Activated CD8-positive, alpha-beta T cell treated with anti-CD3 and anti-CD28 coated beads, Interleukin-2, amount 10 ng/mL, durations not matched to agents 7 days and 5 days (primary cell): ENCODE measurements at regions not wholly inside any gene's neighbourhood (a gene's known extent, or its start where the extent isn't known, plus 50 kb on each side); places are given as distances from the start of the nearest gene placed in this dataset.
"Not testable (repeated sequence)": the region's sequence is repeated elsewhere in the genome, so short reads cannot be mapped to it uniquely, and the experiment has no call there.

Experiments used
- ATAC-seq: fragments of 150-1000 bp; cut with Tn5 transposase; one replicate; pipeline ENCODE4 v1.10.0; 2021; ENCODE audit warnings: moderate library complexity
- CTCF ChIA-PET: fragments of 350-600 bp; sonication (Branson Sonifier 250); formaldehyde crosslinking; loops from one replicate; lab custom pipeline; 2021; ENCODE audit warnings: antibody characterized with exemption; lab: Charles Lee
- POLR2A ChIA-PET: fragments of 350-600 bp; sonication (Branson Sonifier 250); formaldehyde crosslinking; loops from one replicate; lab custom pipeline; 2021; ENCODE audit warnings: antibody characterized with exemption; lab: Charles Lee
- DNase-seq: peaks from one replicate; pipeline ENCODE4 v3.0.0-alpha.2; 2020
- H3K27ac Mint-ChIP-seq: one replicate; pipeline ENCODE4 v1.8.0; 2021; ENCODE audit warnings: mild to moderate bottlenecking, mixed read lengths
- H3K27me3 Mint-ChIP-seq: one replicate; pipeline ENCODE4 v1.8.0; 2021; ENCODE audit warnings: low read depth, mixed read lengths
- H3K36me3 Mint-ChIP-seq: one replicate; pipeline ENCODE4 v1.8.0; 2021; ENCODE audit warnings: low read depth, mixed read lengths
- H3K4me1 Mint-ChIP-seq: one replicate; pipeline ENCODE4 v1.8.0; 2021; ENCODE audit warnings: low read depth, mixed read lengths
- H3K4me3 Mint-ChIP-seq: one replicate; pipeline ENCODE4 v1.8.0; 2021; ENCODE audit warnings: mild to moderate bottlenecking, mixed read lengths
- H3K9me3 Mint-ChIP-seq: one replicate; pipeline ENCODE4 v1.8.0; 2022; ENCODE audit warnings: mixed read lengths; ENCODE audit not compliant: insufficient read depth

DNA sequence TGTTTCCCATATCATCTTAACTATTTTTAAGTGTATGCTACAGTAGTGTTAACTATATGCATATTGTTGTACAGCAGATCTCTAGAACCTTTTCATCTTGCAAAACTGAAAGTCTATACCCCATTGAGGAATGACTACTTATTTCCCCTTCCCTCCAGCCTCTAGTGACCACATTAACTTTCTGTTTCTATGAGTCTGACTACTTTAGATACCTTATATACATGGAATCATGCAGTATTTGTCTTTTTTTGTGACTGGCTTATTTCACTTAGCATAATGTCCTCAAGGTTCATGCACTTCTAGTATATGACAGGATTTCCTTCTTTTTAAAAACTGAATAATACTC lies 96.5 kb upstream of the BTG3 start:
- H3K4me3 Mint-ChIP-seq: no peak overlapping the region

GRCh38 chr21:17708522-17709265 lies 96.0 kb upstream of the BTG3 start:
- ATAC-seq (peak; percentile 15), DNase-seq (no peak)
- ChIA-PET POLR2A (no interaction called here), CTCF (no interaction called here)
- Mint-ChIP-seq H3K9me3 (peaks cover 28% of the 10 kb centered on the region), H3K27ac (peak overlapping the region; percentile 9), H3K27me3 (no peaks in the 10 kb centered on the region), H3K4me1 (peaks cover 28% of the 10 kb centered on the region), H3K4me3 (no peak overlapping the region), H3K36me3 (peaks cover 29% of the 10 kb centered on the region)

More for the DNA sequence above, 96.5 kb upstream of the BTG3 start:
- peak overlapping the region; percentile 7 for H3K27ac Mint-ChIP-seq
- ChIA-PET CTCF (no interaction called here), POLR2A (no interaction called here)
- peaks cover 32% of the 10 kb centered on the region for H3K9me3 Mint-ChIP-seq
- no peak for DNase-seq
- no peaks in the 10 kb centered on the region for H3K27me3 Mint-ChIP-seq
- H3K36me3 Mint-ChIP-seq: peaks cover 28% of the 10 kb centered on the region
- ATAC-seq: peak; percentile 88
- H3K4me1 Mint-ChIP-seq: peaks cover 28% of the 10 kb centered on the region

DNA sequence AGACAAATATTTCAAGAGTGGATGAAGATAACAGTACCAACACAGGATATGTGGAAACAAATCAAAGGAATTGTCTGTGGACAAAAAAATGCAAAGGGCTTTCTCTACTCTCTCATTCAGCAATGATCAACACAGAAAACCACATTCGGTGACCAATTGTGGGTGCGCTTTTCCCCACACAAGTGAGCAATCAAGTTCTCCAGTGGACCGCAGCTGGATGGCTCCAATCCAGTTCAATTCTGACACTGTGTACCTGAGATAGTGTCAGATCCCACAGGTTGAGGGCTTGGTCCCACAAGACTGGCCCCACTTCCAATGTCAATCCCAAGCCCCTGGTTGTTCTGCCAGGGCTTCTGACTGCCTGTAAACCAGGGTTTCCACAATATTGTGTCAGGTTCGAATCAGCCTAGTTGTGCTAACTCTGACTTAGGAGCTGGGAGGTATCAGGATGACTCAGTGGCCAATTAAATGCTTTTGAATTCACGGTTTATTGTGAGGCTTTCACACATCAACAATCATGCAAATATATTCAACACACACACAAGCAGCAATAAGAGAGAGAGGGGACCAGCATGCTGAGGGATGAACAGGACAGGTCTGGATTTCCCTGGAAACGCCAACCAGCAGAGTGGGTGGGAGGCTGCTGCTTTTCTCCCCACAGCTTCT lies 87.0 kb upstream of the BTG3 start:
- Mint-ChIP-seq H3K36me3 (peaks cover 27% of the 10 kb centered on the region), H3K9me3 (peaks cover 22% of the 10 kb centered on the region), H3K27me3 (no peaks in the 10 kb centered on the region), H3K27ac (no peak overlapping the region), H3K4me3 (no peak overlapping the region), H3K4me1 (peaks cover 33% of the 10 kb centered on the region)
- DNase-seq (no peak), ATAC-seq (no peak)
- CTCF ChIA-PET: interaction anchor here (1.0 kb wide), 1 partner anchor 14 kb away, joined by 3 read pairs; no protein-coding TSS in a partner anchor
- POLR2A ChIA-PET: no interaction called here

DNA sequence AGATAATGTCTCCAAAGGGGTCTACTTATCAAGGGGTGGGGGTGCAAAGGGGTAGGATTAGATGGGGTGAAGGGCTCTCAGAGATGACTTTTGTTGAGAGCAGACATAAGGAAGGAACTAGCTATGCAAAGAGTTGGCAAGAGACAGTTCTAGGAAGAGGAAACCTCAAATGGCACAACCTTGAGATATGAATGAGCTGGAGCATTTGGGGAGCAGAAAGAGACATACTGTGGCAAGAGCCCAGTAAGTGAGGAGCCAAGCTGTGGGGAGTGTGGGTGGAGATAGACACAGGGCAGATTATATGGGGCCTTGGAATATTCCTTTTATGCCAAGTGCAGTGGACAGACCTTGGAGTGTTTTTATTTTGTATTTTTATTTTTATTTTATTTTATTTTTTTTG lies 84.8 kb upstream of the BTG3 start:
- Mint-ChIP-seq H3K4me1 (peaks cover 42% of the 10 kb centered on the region), H3K27ac (peak overlapping the region; percentile 47), H3K36me3 (peaks cover 21% of the 10 kb centered on the region), H3K9me3 (peaks cover 17% of the 10 kb centered on the region), H3K27me3 (no peaks in the 10 kb centered on the region), H3K4me3 (no peak overlapping the region)
- CTCF ChIA-PET: interaction anchor here (1.2 to 1.5 kb wide), 2 partner anchors 9 to 86 kb away, joined by 3 to 12 read pairs; no protein-coding TSS in a partner anchor
- DNase-seq: no peak
- peak; percentile 67 for ATAC-seq
- POLR2A ChIA-PET: interaction anchor here (0.9 to 1.0 kb wide), 2 partner anchors 9 to 83 kb away, joined by 3 to 4 read pairs; no protein-coding TSS in a partner anchor

DNA sequence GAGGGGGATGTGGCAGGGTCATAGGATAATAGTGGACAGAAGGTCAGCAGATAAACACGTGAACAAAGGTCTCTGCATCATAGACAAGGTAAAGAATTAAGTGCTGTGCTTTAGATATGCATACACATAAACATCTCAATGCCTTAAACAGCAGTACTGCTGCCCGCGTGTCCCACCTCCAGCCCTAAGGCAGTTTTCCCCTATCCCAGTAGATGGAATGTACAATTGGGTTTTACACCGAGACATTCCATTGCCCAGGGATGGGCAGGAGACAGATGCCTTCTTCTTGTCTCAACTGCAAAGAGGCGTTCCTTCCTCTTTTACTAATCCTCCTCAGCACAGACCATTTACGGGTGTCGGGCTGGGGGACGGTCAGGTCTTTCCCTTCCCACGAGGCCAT lies 81.7 kb upstream of the BTG3 start:
- H3K4me1 Mint-ChIP-seq: peaks cover 40% of the 10 kb centered on the region
- CTCF ChIA-PET, H3K27ac Mint-ChIP-seq, H3K9me3 Mint-ChIP-seq, H3K4me3 Mint-ChIP-seq, H3K27me3 Mint-ChIP-seq, POLR2A ChIA-PET, DNase-seq, ATAC-seq: not testable (repeated sequence)
- H3K36me3 Mint-ChIP-seq: peaks cover 21% of the 10 kb centered on the region

DNA sequence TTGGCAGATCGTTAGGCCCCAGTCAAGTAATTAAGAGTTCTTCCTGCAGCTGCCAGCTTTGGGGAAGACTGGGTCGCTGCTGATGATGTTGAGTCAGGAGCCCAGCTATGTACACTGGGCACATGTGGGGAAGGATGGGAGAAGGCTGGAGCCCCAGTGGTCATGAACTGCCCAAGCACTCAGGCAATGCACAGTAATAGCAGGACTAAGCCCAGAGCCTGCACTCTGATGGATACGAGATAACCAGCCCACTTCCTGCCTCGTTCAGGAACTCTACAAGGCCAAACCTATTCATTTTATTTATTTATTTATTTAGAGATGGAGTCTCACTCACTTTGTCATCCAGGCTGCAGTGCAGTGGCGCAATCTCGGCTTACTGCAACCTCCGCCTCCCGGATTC lies 81.1 kb upstream of the BTG3 start:
- H3K9me3 Mint-ChIP-seq: peaks cover 10% of the 10 kb centered on the region
- ChIA-PET POLR2A (no interaction called here), CTCF (no interaction called here)
- H3K4me3 Mint-ChIP-seq: no peak overlapping the region
- H3K27ac Mint-ChIP-seq: peak overlapping the region; percentile 55
- peaks cover 43% of the 10 kb centered on the region for H3K4me1 Mint-ChIP-seq
- no peaks in the 10 kb centered on the region for H3K27me3 Mint-ChIP-seq
- peak; percentile 31 for DNase-seq
- ATAC-seq: peak; percentile 44
- H3K36me3 Mint-ChIP-seq: peaks cover 21% of the 10 kb centered on the region

DNA sequence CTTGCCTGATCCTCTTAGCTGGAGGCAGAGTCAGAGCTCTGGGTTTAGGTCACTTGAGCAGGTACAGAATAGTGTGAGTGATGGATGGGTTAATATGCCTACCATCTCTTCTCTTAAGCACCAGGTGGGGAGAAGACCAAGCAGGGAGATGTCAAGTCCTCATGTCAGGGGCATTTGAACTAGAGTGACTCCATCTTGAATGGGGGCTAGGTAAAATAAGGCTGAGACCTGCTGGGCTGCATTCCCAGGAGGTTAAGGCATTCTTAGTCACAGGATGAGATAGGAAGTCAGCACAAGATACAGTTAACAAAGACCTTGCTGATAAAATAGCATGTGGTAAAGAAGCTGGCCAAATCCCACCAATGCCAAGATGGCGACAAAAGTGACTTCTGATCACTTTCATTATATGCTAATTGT lies 77.4 kb upstream of the BTG3 start:
- CTCF ChIA-PET: interaction anchor here (1.0 to 4.6 kb wide), 3 partner anchors 7 to 128 kb away, joined by 5 to 21 read pairs (median 12); no protein-coding TSS in a partner anchor
- POLR2A ChIA-PET: no interaction called here
- H3K4me3 Mint-ChIP-seq: no peak overlapping the region

GRCh38 chr21:17688912-17689874 lies 76.5 kb upstream of the BTG3 start:
- CTCF ChIA-PET: interaction anchor here (1.0 to 4.6 kb wide), 14 partner anchors 8 to 236 kb away, joined by 3 to 21 read pairs (median 4); no protein-coding TSS in a partner anchor
- no peaks in the 10 kb centered on the region for H3K27me3 Mint-ChIP-seq

More for the DNA sequence above, 77.4 kb upstream of the BTG3 start:
- Mint-ChIP-seq H3K27me3 (no peaks in the 10 kb centered on the region), H3K4me1 (peaks cover 48% of the 10 kb centered on the region), H3K9me3 (peaks cover 15% of the 10 kb centered on the region), H3K36me3 (peaks cover 14% of the 10 kb centered on the region), H3K27ac (peak overlapping the region; percentile 31)
- DNase-seq (no peak), ATAC-seq (no peak)

DNA sequence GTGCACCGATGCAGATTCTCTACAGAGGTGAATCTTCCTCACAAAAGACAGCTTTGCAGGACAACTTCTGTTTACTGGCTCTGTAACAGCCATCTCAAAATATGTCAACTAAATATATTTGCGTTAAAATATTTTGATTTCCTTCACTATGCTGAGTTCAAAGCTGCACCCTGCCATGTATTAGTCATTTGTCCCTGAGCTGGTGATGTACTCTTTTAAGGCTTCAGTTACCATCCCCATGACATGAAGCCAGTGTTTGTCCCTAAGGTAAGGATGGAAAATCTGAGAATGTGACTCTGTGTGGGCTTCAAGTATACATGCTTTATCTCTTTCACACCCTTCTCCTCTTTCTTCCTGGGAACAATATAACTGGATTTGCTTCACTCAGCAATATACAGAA lies 70.2 kb upstream of the BTG3 start:
- Mint-ChIP-seq H3K27me3 (no peaks in the 10 kb centered on the region), H3K9me3 (peaks cover 5% of the 10 kb centered on the region), H3K4me3 (no peak overlapping the region), H3K27ac (no peak overlapping the region), H3K36me3 (peaks cover 11% of the 10 kb centered on the region), H3K4me1 (peaks cover 19% of the 10 kb centered on the region)
- no peak for ATAC-seq
- no peak for DNase-seq
- ChIA-PET CTCF (interaction anchor here (1.0 kb wide), 1 partner anchor 248 kb away, joined by 5 read pairs; no protein-coding TSS in a partner anchor), POLR2A (no interaction called here)

More at GRCh38 chr21:17688912-17689874, 76.5 kb upstream of the BTG3 start:
- Mint-ChIP-seq H3K9me3 (peaks cover 15% of the 10 kb centered on the region), H3K36me3 (peaks cover 14% of the 10 kb centered on the region), H3K4me1 (peaks cover 45% of the 10 kb centered on the region), H3K4me3 (no peak overlapping the region), H3K27ac (no peak overlapping the region)
- peak; percentile 48 for DNase-seq
- POLR2A ChIA-PET: interaction anchor here (0.6 to 0.9 kb wide), 3 partner anchors 21 to 129 kb away, joined by 3 to 5 read pairs (median 3); no protein-coding TSS in a partner anchor
- ATAC-seq: no peak

DNA sequence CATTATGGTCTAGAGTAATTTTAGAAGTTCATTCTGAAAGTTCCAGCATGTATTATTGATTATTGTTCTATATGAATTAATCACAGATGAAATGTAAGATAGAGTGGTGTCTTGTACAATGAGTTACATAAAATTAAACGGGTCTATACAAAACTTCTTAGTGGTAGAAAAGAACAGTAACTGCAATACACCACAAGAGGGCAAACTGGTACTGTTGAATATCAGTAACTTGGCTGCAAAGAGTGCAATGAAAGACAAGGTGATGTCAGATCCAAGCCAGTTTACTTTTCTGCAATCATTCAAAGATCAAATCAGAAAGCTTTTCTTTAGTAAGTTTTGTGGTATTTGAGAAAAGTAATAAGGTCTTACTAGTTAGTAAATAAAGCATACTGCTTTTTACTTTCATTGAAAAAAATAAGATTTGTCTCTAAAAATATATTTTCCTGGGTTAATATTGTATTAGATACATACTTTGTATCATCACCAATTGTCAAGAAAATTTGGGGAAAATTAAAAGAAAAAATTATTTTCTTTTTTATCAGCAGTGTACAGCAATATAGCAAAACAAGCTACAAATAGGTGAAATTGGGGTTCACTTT lies 66.4 kb upstream of the BTG3 start:
- DNase-seq: peak; percentile 40
- ChIA-PET POLR2A (no interaction called here), CTCF (interaction anchor here (0.6 to 5.6 kb wide), 15 partner anchors 9 to 252 kb away, joined by 3 to 67 read pairs (median 5); no protein-coding TSS in a partner anchor)
- no peak overlapping the region for H3K27ac Mint-ChIP-seq
- H3K9me3 Mint-ChIP-seq: no peaks in the 10 kb centered on the region
- peaks cover 4% of the 10 kb centered on the region for H3K4me1 Mint-ChIP-seq
- H3K27me3 Mint-ChIP-seq: no peaks in the 10 kb centered on the region
- H3K36me3 Mint-ChIP-seq: no peaks in the 10 kb centered on the region
- H3K4me3 Mint-ChIP-seq: no peak overlapping the region
- ATAC-seq: peak; percentile 90

- H3K27ac Mint-ChIP-seq, H3K4me3 Mint-ChIP-seq, H3K36me3 Mint-ChIP-seq, H3K4me1 Mint-ChIP-seq, H3K9me3 Mint-ChIP-seq, POLR2A ChIA-PET, H3K27me3 Mint-ChIP-seq, DNase-seq, ATAC-seq: not testable (repeated sequence)
- CTCF ChIA-PET: interaction anchor here (5.6 kb wide), 1 partner anchor 247 kb away, joined by 67 read pairs; no protein-coding TSS in a partner anchor
Measured at GRCh38 chr21:17676930-17677329, 64.2 kb upstream of the BTG3 start.
